Activated naive CD8-positive, alpha-beta T cell treated with anti-CD3 and anti-CD28 coated beads, Interleukin-2, amount 50 U/mL, for 24 hours (primary cell): ENCODE measurements at regions not wholly inside any gene's neighbourhood (a gene's known extent, or its start where the extent isn't known, plus 50 kb on each side); places are given as distances from the start of the nearest gene placed in this dataset.

Source experiments
- ATAC-seq: fragments of 150-1000 bp; cut with Tn5 transposase; one replicate; pipeline ENCODE4 v1.10.0; 2021
- DNase-seq: peaks from one replicate; pipeline ENCODE4 v3.0.0; 2021
- H3K27ac Mint-ChIP-seq: one replicate; pipeline ENCODE4 v1.8.0; 2021; ENCODE audit warnings: mild to moderate bottlenecking, mixed read lengths
- H3K27me3 Mint-ChIP-seq: one replicate; pipeline ENCODE4 v1.8.0; 2021; ENCODE audit warnings: mixed read lengths
- H3K36me3 Mint-ChIP-seq: one replicate; pipeline ENCODE4 v1.8.0; 2021; ENCODE audit warnings: low read depth, mixed read lengths
- H3K4me1 Mint-ChIP-seq: one replicate; pipeline ENCODE4 v1.8.0; 2021; ENCODE audit warnings: mixed read lengths
- H3K4me3 Mint-ChIP-seq: one replicate; pipeline ENCODE4 v1.8.0; 2021; ENCODE audit warnings: mild to moderate bottlenecking, moderate library complexity, mixed read lengths
- H3K9me3 Mint-ChIP-seq: one replicate; pipeline ENCODE4 v1.8.0; 2021; ENCODE audit warnings: mixed read lengths

- H3K36me3 Mint-ChIP-seq, result no peaks in the 10 kb centered on the region
- no peak overlapping the region for H3K4me3 Mint-ChIP-seq
- DNase-seq, result no peak
- no peak for ATAC-seq
- no peaks in the 10 kb centered on the region for H3K27me3 Mint-ChIP-seq
- H3K4me1 Mint-ChIP-seq, result peaks cover 10% of the 10 kb centered on the region
- peaks cover 5% of the 10 kb centered on the region for H3K9me3 Mint-ChIP-seq
- H3K27ac Mint-ChIP-seq, result no peak overlapping the region
These were observed 78.9 kb upstream of the SPON1 start for GRCh38 chr11:13883589-13883988.

- Mint-ChIP-seq H3K4me1 (peaks cover 10% of the 10 kb centered on the region), H3K4me3 (no peak overlapping the region), H3K27me3 (no peaks in the 10 kb centered on the region), H3K36me3 (no peaks in the 10 kb centered on the region), H3K9me3 (peaks cover 5% of the 10 kb centered on the region), H3K27ac (no peak overlapping the region)
- ATAC-seq (no peak), DNase-seq (no peak)
These were observed 78.2 kb upstream of the SPON1 start for GRCh38 chr11:13884158-13884799.

GRCh38 chr11:13885083-13885482 lies 77.4 kb upstream of the SPON1 start:
- H3K27me3 Mint-ChIP-seq, result no peaks in the 10 kb centered on the region
- DNase-seq, result no peak
- no peak overlapping the region for H3K4me3 Mint-ChIP-seq
- no peak overlapping the region for H3K27ac Mint-ChIP-seq
- peaks cover 10% of the 10 kb centered on the region for H3K4me1 Mint-ChIP-seq
- no peaks in the 10 kb centered on the region for H3K36me3 Mint-ChIP-seq
- ATAC-seq, result no peak
- H3K9me3 Mint-ChIP-seq, result peaks cover 5% of the 10 kb centered on the region

DNA sequence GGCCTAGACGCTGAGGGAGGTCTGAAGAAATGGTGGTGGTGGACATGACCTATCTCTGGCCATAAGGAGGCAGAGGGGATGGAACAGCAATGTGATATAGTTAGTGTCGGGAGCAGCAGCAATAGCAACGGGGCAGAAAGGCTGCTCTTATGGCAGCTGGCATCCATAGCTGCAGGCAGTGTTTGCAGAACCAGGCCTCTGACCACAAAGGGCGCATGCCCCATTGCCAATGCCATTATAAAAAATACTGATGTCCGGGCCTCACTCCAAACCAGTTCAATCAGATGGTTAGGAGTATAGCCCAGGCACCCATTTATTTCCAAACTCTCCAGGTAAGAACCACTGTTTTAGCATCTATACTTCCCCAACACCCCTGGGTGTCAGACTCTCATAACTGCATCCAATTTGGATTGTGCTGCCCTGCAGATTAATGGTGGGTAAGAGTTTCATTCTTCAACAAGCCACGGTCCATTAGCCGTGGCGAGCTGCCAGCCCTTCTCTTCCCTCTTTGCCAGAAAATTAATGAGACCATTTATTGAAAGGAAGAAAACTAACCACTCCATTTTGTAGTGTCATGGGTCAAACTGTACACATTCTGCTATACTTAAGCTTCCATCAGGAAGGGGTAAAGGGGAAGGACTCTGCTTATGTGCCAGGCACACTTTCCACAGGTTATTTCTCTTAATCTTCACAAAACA lies 72.8 kb upstream of the SPON1 start:
- H3K27me3 Mint-ChIP-seq, result no peaks in the 10 kb centered on the region
- no peak for ATAC-seq
- DNase-seq, result no peak
- H3K9me3 Mint-ChIP-seq, result peaks cover 5% of the 10 kb centered on the region
- no peak overlapping the region for H3K27ac Mint-ChIP-seq
- no peak overlapping the region for H3K4me3 Mint-ChIP-seq
- no peaks in the 10 kb centered on the region for H3K36me3 Mint-ChIP-seq
- H3K4me1 Mint-ChIP-seq, result no peaks in the 10 kb centered on the region

- no peak overlapping the region for H3K27ac Mint-ChIP-seq
- ATAC-seq (no peak), DNase-seq (no peak)
- no peak overlapping the region for H3K4me3 Mint-ChIP-seq
- H3K9me3 Mint-ChIP-seq, result peaks cover 2% of the 10 kb centered on the region
- no peaks in the 10 kb centered on the region for H3K36me3 Mint-ChIP-seq
- no peaks in the 10 kb centered on the region for H3K4me1 Mint-ChIP-seq
- H3K27me3 Mint-ChIP-seq, result no peaks in the 10 kb centered on the region
These were observed 70.6 kb upstream of the SPON1 start for GRCh38 chr11:13891911-13892310.

DNA sequence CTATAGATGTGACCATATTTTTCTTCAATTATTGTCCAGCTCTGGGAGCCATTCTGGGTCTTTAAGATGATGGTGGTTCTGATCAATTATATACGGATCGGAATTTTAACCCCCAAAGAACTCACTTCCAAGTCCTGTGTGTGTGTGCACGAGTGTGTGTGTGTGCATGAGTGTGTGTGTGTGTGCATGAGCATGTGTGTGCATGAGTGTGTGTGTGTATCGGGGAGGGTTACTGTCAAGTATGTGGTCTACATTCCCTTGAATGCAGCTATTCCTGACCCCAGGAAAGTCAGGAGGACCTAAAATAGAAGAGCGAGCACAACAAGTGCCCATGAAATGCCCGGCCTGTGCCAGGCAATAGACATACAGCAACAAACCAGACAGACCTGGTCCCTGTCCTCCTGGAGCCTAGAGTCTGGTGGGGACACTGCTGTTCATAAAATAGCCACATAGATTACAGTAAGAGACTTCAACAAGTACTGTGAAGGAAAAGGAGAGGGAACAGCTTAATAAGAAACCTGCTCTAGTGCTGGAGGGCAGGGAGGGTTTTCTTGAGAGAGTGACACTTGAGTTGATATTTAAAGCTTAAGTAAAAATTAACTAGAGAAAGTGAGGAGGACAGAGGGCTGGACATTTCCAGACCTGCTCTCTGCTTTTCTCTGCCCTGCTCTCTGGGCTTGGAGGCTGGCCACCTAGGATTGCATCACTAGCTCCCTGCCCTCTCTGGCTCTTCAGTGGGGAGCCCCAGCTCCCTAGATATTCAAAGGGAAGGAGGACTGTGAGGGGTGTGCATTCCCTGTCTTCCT lies 66.1 kb upstream of the SPON1 start:
- peaks cover 2% of the 10 kb centered on the region for H3K4me1 Mint-ChIP-seq
- H3K36me3 Mint-ChIP-seq, result no peaks in the 10 kb centered on the region
- no peaks in the 10 kb centered on the region for H3K27me3 Mint-ChIP-seq
- DNase-seq, result no peak
- no peak overlapping the region for H3K4me3 Mint-ChIP-seq
- no peak overlapping the region for H3K27ac Mint-ChIP-seq
- H3K9me3 Mint-ChIP-seq, result no peaks in the 10 kb centered on the region
- ATAC-seq, result no peak

- H3K4me3 Mint-ChIP-seq, result no peak overlapping the region
- ATAC-seq (no peak), DNase-seq (no peak)
- H3K27ac Mint-ChIP-seq, result no peak overlapping the region
- H3K36me3 Mint-ChIP-seq, result no peaks in the 10 kb centered on the region
- H3K27me3 Mint-ChIP-seq, result no peaks in the 10 kb centered on the region
- H3K9me3 Mint-ChIP-seq, result no peaks in the 10 kb centered on the region
- peaks cover 2% of the 10 kb centered on the region for H3K4me1 Mint-ChIP-seq
These were observed 65.6 kb upstream of the SPON1 start for GRCh38 chr11:13896981-13897353.

GRCh38 chr11:13897646-13898276 lies 64.8 kb upstream of the SPON1 start:
- H3K4me1 Mint-ChIP-seq, result peaks cover 2% of the 10 kb centered on the region
- DNase-seq (no peak), ATAC-seq (no peak)
- H3K9me3 Mint-ChIP-seq, result no peaks in the 10 kb centered on the region
- H3K27ac Mint-ChIP-seq, result no peak overlapping the region
- H3K4me3 Mint-ChIP-seq, result no peak overlapping the region
- H3K36me3 Mint-ChIP-seq, result no peaks in the 10 kb centered on the region
- H3K27me3 Mint-ChIP-seq, result no peaks in the 10 kb centered on the region

GRCh38 chr11:13899603-13900002 lies 62.9 kb upstream of the SPON1 start:
- no peak for DNase-seq
- ATAC-seq, result no peak
- Mint-ChIP-seq H3K9me3 (no peaks in the 10 kb centered on the region), H3K4me1 (peaks cover 2% of the 10 kb centered on the region), H3K27ac (no peak overlapping the region), H3K4me3 (no peak overlapping the region), H3K36me3 (no peaks in the 10 kb centered on the region), H3K27me3 (no peaks in the 10 kb centered on the region)

DNA sequence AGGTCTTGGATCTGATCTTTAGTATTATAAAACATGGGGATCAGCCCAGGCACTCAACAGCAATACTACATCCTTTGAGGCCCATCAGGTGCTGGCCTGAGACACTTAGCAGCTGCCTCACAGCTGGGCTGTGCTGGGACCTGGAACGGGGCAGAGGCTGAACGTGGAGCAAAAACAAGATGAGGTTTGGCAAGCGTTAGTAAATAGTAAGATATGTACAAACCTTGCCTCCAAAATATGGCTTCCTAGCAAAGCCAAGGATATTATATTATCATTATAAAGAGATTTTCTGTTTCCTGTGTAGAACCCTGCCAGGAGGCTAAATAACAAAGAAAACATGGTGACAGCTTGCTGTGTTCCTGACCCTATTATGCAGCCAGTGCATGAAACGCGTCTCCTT lies 60.0 kb upstream of the SPON1 start:
- no peaks in the 10 kb centered on the region for H3K36me3 Mint-ChIP-seq
- ATAC-seq (no peak), DNase-seq (no peak)
- H3K4me1 Mint-ChIP-seq, result peaks cover 2% of the 10 kb centered on the region
- no peaks in the 10 kb centered on the region for H3K27me3 Mint-ChIP-seq
- H3K9me3 Mint-ChIP-seq, result peaks cover 9% of the 10 kb centered on the region
- H3K4me3 Mint-ChIP-seq, result no peak overlapping the region
- H3K27ac Mint-ChIP-seq, result no peak overlapping the region

DNA sequence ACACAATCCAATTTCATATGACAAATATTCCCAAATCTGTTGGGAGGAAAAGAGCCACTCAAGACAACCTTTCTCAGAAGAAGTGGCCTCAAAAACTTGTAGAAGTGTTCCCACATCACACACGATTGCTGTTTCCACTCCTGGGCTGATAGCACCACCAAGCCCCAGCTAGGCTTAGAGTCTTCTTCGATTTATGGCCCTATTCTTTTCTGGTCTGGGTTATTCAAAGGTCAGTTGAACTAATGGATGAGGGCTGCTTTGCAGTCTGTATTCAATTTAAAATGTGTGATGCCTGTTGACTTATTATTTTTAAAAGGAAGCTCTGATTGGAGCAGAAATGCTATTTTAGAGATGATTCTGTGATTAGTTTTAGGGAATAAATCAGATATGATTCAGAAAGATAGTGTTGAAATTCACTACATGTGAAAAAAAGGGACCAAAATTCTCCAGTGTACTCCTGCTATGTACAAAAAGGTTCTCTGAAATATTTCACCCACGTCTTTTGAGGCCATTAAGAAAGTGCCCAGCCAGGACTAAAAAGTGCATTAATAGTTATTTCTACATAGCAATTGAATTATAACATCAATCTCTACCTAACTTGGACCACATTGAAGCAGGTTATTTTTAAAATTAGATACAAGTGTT lies 57.3 kb upstream of the SPON1 start:
- Mint-ChIP-seq H3K27ac (no peak overlapping the region), H3K27me3 (no peaks in the 10 kb centered on the region), H3K4me1 (no peaks in the 10 kb centered on the region), H3K4me3 (no peak overlapping the region), H3K36me3 (no peaks in the 10 kb centered on the region), H3K9me3 (peaks cover 9% of the 10 kb centered on the region)
- no peak for DNase-seq
- ATAC-seq, result no peak

DNA sequence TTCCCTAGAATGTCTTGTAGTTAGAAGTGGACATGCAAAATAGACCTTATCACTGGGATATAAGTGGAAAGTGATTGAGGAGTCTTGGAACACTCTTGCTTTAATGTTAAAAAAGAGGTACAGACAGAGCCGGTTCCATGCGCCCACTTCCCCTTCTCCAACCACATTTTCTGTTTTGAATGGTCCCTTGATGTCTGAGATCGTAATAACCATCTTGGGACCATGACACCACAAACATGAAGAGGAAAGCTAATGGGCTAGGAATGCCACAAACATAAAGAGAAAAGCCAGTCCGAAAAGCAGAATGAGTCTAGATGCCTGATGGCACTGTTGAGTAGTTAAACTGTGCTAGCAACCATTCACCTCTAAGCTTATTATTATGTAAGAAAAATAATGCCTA lies 54.8 kb upstream of the SPON1 start:
- Mint-ChIP-seq H3K4me3 (no peak overlapping the region), H3K4me1 (no peaks in the 10 kb centered on the region), H3K27ac (no peak overlapping the region), H3K36me3 (no peaks in the 10 kb centered on the region), H3K9me3 (peaks cover 9% of the 10 kb centered on the region), H3K27me3 (no peaks in the 10 kb centered on the region)
- ATAC-seq, result no peak
- no peak for DNase-seq

DNA sequence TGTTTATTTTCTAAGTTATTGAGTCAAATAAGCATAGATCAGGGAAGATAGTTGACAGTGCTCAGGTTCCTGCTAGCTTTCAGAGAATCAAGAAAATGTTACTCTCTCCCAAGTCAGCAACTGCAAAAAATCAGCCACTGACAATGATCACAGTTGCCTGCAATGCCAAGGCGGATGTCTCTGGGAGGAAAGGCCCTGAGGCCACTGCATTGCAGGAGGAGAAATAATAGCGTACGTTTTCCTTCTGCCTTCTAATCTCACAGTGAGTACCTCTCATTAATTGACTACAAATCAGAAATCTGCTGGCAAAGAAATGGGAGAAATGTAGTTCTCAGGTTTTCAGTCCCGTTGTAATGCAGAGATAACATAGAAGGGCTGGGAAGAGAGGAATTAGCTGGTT lies 54.0 kb upstream of the SPON1 start:
- H3K36me3 Mint-ChIP-seq, result no peaks in the 10 kb centered on the region
- no peak overlapping the region for H3K4me3 Mint-ChIP-seq

More for the DNA sequence above, 54.0 kb upstream of the SPON1 start:
- peaks cover 9% of the 10 kb centered on the region for H3K9me3 Mint-ChIP-seq
- no peak for DNase-seq
- no peaks in the 10 kb centered on the region for H3K4me1 Mint-ChIP-seq
- no peak overlapping the region for H3K27ac Mint-ChIP-seq
- no peaks in the 10 kb centered on the region for H3K27me3 Mint-ChIP-seq
- ATAC-seq, result no peak
